ENCODE measurements at regions not wholly inside any gene's neighbourhood (a gene's known extent, or its start where the extent isn't known, plus 50 kb on each side); places are given as distances from the start of the nearest gene placed in this dataset.

GRCh38 chr20:1798982-1799381 is 96.2 kb upstream of the SIRPA start:
- DNase-seq (ENCODE audit: low spot score): no peak

- DNase-seq (ENCODE audit: low spot score): no peak
Observed at GRCh38 chr20:1793821-1794220, 101.4 kb upstream of the SIRPA start.

GRCh38 chr20:1792274-1792673 is 102.9 kb upstream of the SIRPA start:
- DNase-seq (ENCODE audit: low spot score): no peak

- DNase-seq (ENCODE audit: low spot score): no peak
Observed at GRCh38 chr20:1790386-1790785, 104.8 kb upstream of the SIRPA start.

GRCh38 chr20:1788044-1788443 is 107.2 kb upstream of the SIRPA start:
- no peak for DNase-seq (ENCODE audit: low spot score)

- DNase-seq (ENCODE audit: low spot score): no peak
Observed at GRCh38 chr20:1786486-1786885, 108.7 kb upstream of the SIRPA start.

- no peak for DNase-seq (ENCODE audit: low spot score)
Observed at GRCh38 chr20:1784586-1784985, 110.6 kb upstream of the SIRPA start.

GRCh38 chr20:1783245-1783644 is 112.0 kb upstream of the SIRPA start:
- DNase-seq (ENCODE audit: low spot score): no peak

- no peak for DNase-seq (ENCODE audit: low spot score)
Observed at GRCh38 chr20:1782181-1782580, 113.0 kb upstream of the SIRPA start.

GRCh38 chr20:1779567-1779966 is 115.6 kb upstream of the SIRPA start:
- no peak for DNase-seq (ENCODE audit: low spot score)

GRCh38 chr20:1778338-1778737 is 116.9 kb upstream of the SIRPA start:
- no peak for DNase-seq (ENCODE audit: low spot score)

- DNase-seq (ENCODE audit: low spot score): no peak
Observed at GRCh38 chr20:1777476-1777820, 117.8 kb upstream of the SIRPA start.

GRCh38 chr20:1776681-1777475 is 118.3 kb upstream of the SIRPA start:
- peak; percentile 94 for DNase-seq (ENCODE audit: low spot score)

GRCh38 chr20:1775117-1775516 is 117.5 kb upstream of the SIRPG start:
- DNase-seq (ENCODE audit: low spot score): no peak

GRCh38 chr20:1774479-1774878 is 116.9 kb upstream of the SIRPG start:
- DNase-seq (ENCODE audit: low spot score): no peak

- DNase-seq (ENCODE audit: low spot score): no peak
Observed at GRCh38 chr20:1773816-1774215, 116.2 kb upstream of the SIRPG start.

GRCh38 chr20:1769491-1769890 is 111.9 kb upstream of the SIRPG start:
- no peak for DNase-seq (ENCODE audit: low spot score)

- no peak for DNase-seq (ENCODE audit: low spot score)
Observed at GRCh38 chr20:1766731-1767130, 109.2 kb upstream of the SIRPG start.

- no peak for DNase-seq (ENCODE audit: low spot score)
Observed at GRCh38 chr20:1764136-1765033, 106.8 kb upstream of the SIRPG start.

GRCh38 chr20:1761598-1761997 is 104.0 kb upstream of the SIRPG start:
- no peak for DNase-seq (ENCODE audit: low spot score)

GRCh38 chr20:1761116-1761515 is 103.5 kb upstream of the SIRPG start:
- DNase-seq (ENCODE audit: low spot score): no peak

- DNase-seq (ENCODE audit: low spot score): no peak
Observed at GRCh38 chr20:1758765-1759164, 101.2 kb upstream of the SIRPG start.

Measured in mesenteric fat pad (tissue), 1 donor.